VCaP (cell line): ENCODE measurements at regions not wholly inside any gene's neighbourhood (a gene's known extent, or its start where the extent isn't known, plus 50 kb on each side); places are given as distances from the start of the nearest gene placed in this dataset.

ENCODE experiments used
- H3K27ac ChIP-seq: fragments of 450-650 bp; 2 replicates; pipeline ENCODE4 v1.5.1; 2017
- CTCF ChIP-seq: fragments of 450-650 bp; conservative IDR thresholded peaks from 2 replicates; pipeline ENCODE4 v1.5.1; 2017; ENCODE audit warnings: mild to moderate bottlenecking, moderate library complexity

DNA sequence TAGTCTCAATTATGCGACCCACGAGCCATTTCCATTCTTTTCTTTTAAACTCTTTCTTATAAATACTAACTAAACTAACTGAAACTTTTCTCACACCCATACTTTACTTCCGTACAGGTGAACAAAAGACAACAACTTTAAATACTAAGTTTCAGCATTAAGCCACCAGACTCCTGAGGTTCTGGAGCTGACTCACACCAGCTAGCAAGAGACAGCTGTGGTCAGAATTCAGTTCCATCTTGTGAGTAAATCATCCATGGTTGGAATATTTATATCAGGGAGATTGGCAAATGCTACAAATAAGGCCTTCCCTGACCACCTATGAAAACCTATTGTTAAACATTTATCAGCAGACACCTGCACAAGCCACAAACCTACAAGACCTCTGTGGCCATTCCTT, 897.0 kb downstream of the EFNB2 start:
- no peak for TF ChIP-seq CTCF
- no peak overlapping the region for H3K27ac ChIP-seq

DNA sequence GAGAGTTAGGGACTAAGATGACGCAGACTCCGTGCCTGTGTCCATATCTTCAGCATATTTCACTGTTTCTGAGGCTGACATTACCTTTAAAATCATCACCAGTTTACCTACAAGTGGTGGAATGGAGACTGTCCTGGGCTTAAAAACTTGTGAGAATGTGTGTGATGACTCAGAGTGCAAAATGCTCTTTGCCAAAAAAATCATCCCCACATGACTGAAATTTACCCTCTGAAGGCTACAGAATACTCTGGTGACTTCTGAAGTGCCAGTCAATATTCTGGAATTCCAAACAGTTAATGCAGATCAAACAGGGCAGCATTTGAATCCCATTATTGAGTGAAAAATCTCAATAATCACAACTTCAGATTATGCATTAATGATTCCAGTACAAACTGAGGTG, 901.4 kb downstream of the EFNB2 start:
- TF ChIP-seq CTCF = no peak

GRCh38 chr13:105630431-105630830, 905.0 kb downstream of the EFNB2 start:
- no peak overlapping the region for H3K27ac ChIP-seq
- TF ChIP-seq CTCF = no peak

More for the DNA sequence above, 901.4 kb downstream of the EFNB2 start:
- no peak overlapping the region for H3K27ac ChIP-seq

GRCh38 chr13:105627270-105627669, 908.2 kb downstream of the EFNB2 start:
- TF ChIP-seq CTCF = no peak

GRCh38 chr13:105625691-105626090, 909.8 kb downstream of the EFNB2 start:
- no peak for TF ChIP-seq CTCF
- no peak overlapping the region for H3K27ac ChIP-seq

More at GRCh38 chr13:105627270-105627669, 908.2 kb downstream of the EFNB2 start:
- no peak overlapping the region for H3K27ac ChIP-seq

GRCh38 chr13:105616333-105617075, 919.0 kb downstream of the EFNB2 start:
- no peak for TF ChIP-seq CTCF
- H3K27ac ChIP-seq = no peak overlapping the region

DNA sequence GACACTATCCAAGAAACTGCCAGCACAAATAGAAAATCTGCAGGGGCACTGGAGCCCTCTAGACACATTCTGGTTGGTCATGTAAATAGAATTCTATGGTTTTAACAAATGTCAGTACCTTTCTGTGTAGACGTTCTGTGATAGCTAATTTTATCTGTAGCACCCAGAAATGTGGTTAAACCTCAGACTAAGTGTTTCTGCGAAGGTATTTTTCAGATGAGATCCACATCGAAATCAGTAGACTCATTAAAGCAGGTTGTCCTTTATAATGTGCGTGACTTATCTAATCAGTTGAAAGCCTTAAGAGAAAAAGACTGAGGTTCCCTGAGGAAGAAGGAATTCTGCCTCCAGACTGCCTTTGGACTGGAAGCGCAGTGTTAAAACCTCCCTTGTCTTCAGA, 922.9 kb downstream of the EFNB2 start:
- H3K27ac ChIP-seq = no peak overlapping the region
- no peak for TF ChIP-seq CTCF
